Gastroesophageal sphincter (tissue), 4 donors: ENCODE measurements at regions not wholly inside any gene's neighbourhood (a gene's known extent, or its start where the extent isn't known, plus 50 kb on each side); places are given as distances from the start of the nearest gene placed in this dataset.

Source experiments
- ATAC-seq: fragments of 150-250 bp; one replicate; pipeline ENCODE4 v1.9.1; 2016; ENCODE audit warnings: mild to moderate bottlenecking, moderate library complexity
- H3K27ac ChIP-seq, 4 donors: fragments of 200-600 bp; sonication (generic) in 3 of 4; 1 replicate in 3 of 4; 2 replicates in 1 of 4; pipeline ENCODE4 v1.5.1; 2016 to 2019
- H3K27me3 ChIP-seq: fragments of 200-600 bp; sonication (generic); one replicate; pipeline ENCODE4 v1.5.1; 2019
- H3K36me3 ChIP-seq, 2 donors: fragments of 200-600 bp; sonication (generic); one replicate each; pipeline ENCODE4 v1.5.1; 2019; ENCODE audit warnings: control low read depth in 1 of 2
- H3K4me1 ChIP-seq, 3 donors: fragments of 200-600 bp; sonication (generic); 1 replicate in 2 of 3; 2 replicates in 1 of 3; pipeline ENCODE4 v1.5.1; 2016 to 2019; ENCODE audit warnings: control low read depth in 2 of 3
- H3K4me3 ChIP-seq, 2 donors: fragments of 200-600 bp; sonication (generic); one replicate each; pipeline ENCODE4 v1.5.1; 2019; ENCODE audit warnings: mild to moderate bottlenecking in 1 of 2, moderate library complexity in 1 of 2
- H3K9me3 ChIP-seq, 3 donors: fragments of 200-600 bp; sonication (generic); one replicate each; pipeline ENCODE4 v1.5.1; 2017 to 2019; ENCODE audit warnings: control low read depth in 2 of 3
- CTCF ChIP-seq, 4 experiments: fragments of 200-600 bp in 2 of 4; fragments of 450-650 bp in 2 of 4; sonication (generic) in 1 of 4; IDR thresholded peaks; one replicate each; pipeline ENCODE4 v1.5.1; 2017 to 2019; ENCODE audit warnings: antibody characterized with exemption in 4 of 4, mild to moderate bottlenecking in 2 of 4, moderate library complexity in 2 of 4
- EP300 ChIP-seq: sonication (generic); formaldehyde crosslinking; IDR thresholded peaks from one replicate; pipeline ENCODE4 v1.6.1; 2017; ENCODE audit warnings: antibody characterized with exemption, mild to moderate bottlenecking
- POLR2A ChIP-seq, 2 donors: fragments of 450-650 bp; IDR thresholded peaks; one replicate each; pipeline ENCODE4 v1.6.1; 2017; ENCODE audit warnings: antibody characterized with exemption in 2 of 2, mild to moderate bottlenecking in 2 of 2, moderate library complexity in 1 of 2
- POLR2AphosphoS5 ChIP-seq: sonication (generic); formaldehyde crosslinking; IDR thresholded peaks from one replicate; pipeline ENCODE4 v1.6.1; 2017; ENCODE audit warnings: antibody characterized with exemption
- WGBS, 2 donors: methylation state at CpG; one replicate each; pipeline ENCODE4 v1.1.5; 2018; ENCODE audit warnings: low coverage in 1 of 2; 5-methylcytosine and 5-hydroxymethylcytosine counted together

- H3K36me3 ChIP-seq = no peaks in the 10 kb centered on the region
- peaks cover 32% of the 10 kb centered on the region for H3K27me3 ChIP-seq
- H3K27ac ChIP-seq = no peak overlapping the region
- 51 to 57% methylated on average over 8 to 9 of the region's 16 CpGs for WGBS, 2 donors
- no peak for ATAC-seq
- H3K4me3 ChIP-seq = no peak overlapping the region
- no peak for TF ChIP-seq CTCF (IDR thresholded peaks at IDR 0.05)
- no peak for TF ChIP-seq POLR2A (IDR thresholded peaks at IDR 0.05)
- peaks cover 0 to 5% (median 0%) of the 10 kb centered on the region in 3 donors for H3K4me1 ChIP-seq
- no peaks in the 10 kb centered on the region for H3K9me3 ChIP-seq
Measured at GRCh38 chr17:13113821-13114525, 96.1 kb upstream of the ELAC2 start.

- Histone ChIP-seq H3K4me1 (no peaks in the 10 kb centered on the region), H3K9me3 (no peaks in the 10 kb centered on the region), H3K36me3 (no peaks in the 10 kb centered on the region), H3K27ac (no peak overlapping the region), H3K27me3 (peaks cover 8% of the 10 kb centered on the region), H3K4me3 (no peak overlapping the region)
- no peak for ATAC-seq
- WGBS, 2 donors = 76 to 97% methylated on average over 5 to 9 of the region's 12 CpGs
- TF ChIP-seq POLR2A (IDR thresholded peaks at IDR 0.05) (no peak), POLR2AphosphoS5 (no peak), EP300 (no peak), CTCF (IDR thresholded peaks at IDR 0.05) (no peak)
Measured at GRCh38 chr17:13107676-13108235, 89.9 kb upstream of the ELAC2 start.

- no peak for TF ChIP-seq POLR2AphosphoS5
- TF ChIP-seq EP300 = no peak
- no peak for TF ChIP-seq POLR2A (IDR thresholded peaks at IDR 0.05)
- no peak for TF ChIP-seq CTCF (IDR thresholded peaks at IDR 0.05)
- no peaks in the 10 kb centered on the region for H3K4me1 ChIP-seq
- ATAC-seq = no peak
- WGBS, 2 donors = 87 to 100% methylated on average over 1 to 5 of the region's 5 CpGs
- H3K9me3 ChIP-seq = no peaks in the 10 kb centered on the region
- H3K4me3 ChIP-seq = no peak overlapping the region
- peaks cover 3% of the 10 kb centered on the region for H3K27me3 ChIP-seq
- H3K27ac ChIP-seq = no peak overlapping the region
- H3K36me3 ChIP-seq = no peaks in the 10 kb centered on the region
Measured at GRCh38 chr17:13106171-13106570, 88.3 kb upstream of the ELAC2 start.

- no peak for ATAC-seq
- TF ChIP-seq CTCF (IDR thresholded peaks at IDR 0.05) (no peak), POLR2AphosphoS5 (no peak), EP300 (no peak), POLR2A (IDR thresholded peaks at IDR 0.05) (no peak)
- H3K4me3 ChIP-seq = no peak overlapping the region
- no peaks in the 10 kb centered on the region for H3K27me3 ChIP-seq
- no peak overlapping the region for H3K27ac ChIP-seq
- no peaks in the 10 kb centered on the region for H3K36me3 ChIP-seq
- WGBS, 2 donors = 95 to 100% methylated on average over 2 to 3 of the region's 3 CpGs
- H3K9me3 ChIP-seq = no peaks in the 10 kb centered on the region
- H3K4me1 ChIP-seq = no peaks in the 10 kb centered on the region
Measured at GRCh38 chr17:13104576-13104975, 86.7 kb upstream of the ELAC2 start.

- no peak for ATAC-seq
- 64 to 92% methylated on average over 2 of the region's 2 CpGs for WGBS, 2 donors
- Histone ChIP-seq H3K4me3 (no peak overlapping the region), H3K9me3 (no peaks in the 10 kb centered on the region), H3K36me3 (no peaks in the 10 kb centered on the region), H3K4me1 (no peaks in the 10 kb centered on the region), H3K27me3 (no peaks in the 10 kb centered on the region), H3K27ac (no peak overlapping the region)
- no peak for TF ChIP-seq EP300
- TF ChIP-seq POLR2AphosphoS5 = no peak
- no peak for TF ChIP-seq POLR2A (IDR thresholded peaks at IDR 0.05)
- TF ChIP-seq CTCF (IDR thresholded peaks at IDR 0.05) = no peak
Measured at GRCh38 chr17:13102477-13102876, 84.7 kb upstream of the ELAC2 start.
